T-helper 1 cell (primary cell): ENCODE measurements at regions not wholly inside any gene's neighbourhood (a gene's known extent, or its start where the extent isn't known, plus 50 kb on each side); places are given as distances from the start of the nearest gene placed in this dataset.
"Not testable (repeated sequence)": the region's sequence is repeated elsewhere in the genome, so short reads cannot be mapped to it uniquely, and the experiment has no call there.

ENCODE experiments used
- DNase-seq, 5 donors: peaks; one replicate each; pipeline ENCODE4 v3.0.0-alpha.2; 2012 to 2020

- no peak for DNase-seq
Observed at GRCh38 chr3:126292318-126293070, 64.7 kb downstream of the KLF15 start.

- DNase-seq = no peak
Observed at GRCh38 chr3:126291537-126291936, 65.7 kb downstream of the KLF15 start.

- DNase-seq = no peak
Observed at GRCh38 chr3:126291061-126291460, 66.1 kb downstream of the KLF15 start.

- no peak for DNase-seq
Observed at GRCh38 chr3:126290325-126290724, 66.9 kb downstream of the KLF15 start.

- no peak for DNase-seq
Observed at GRCh38 chr3:126289096-126289495, 68.1 kb downstream of the KLF15 start.

GRCh38 chr3:126288314-126288713 lies 68.9 kb downstream of the KLF15 start:
- DNase-seq = no peak

GRCh38 chr3:126287536-126288241 lies 69.5 kb downstream of the KLF15 start:
- no peak for DNase-seq

GRCh38 chr3:126287171-126287535 lies 70.1 kb downstream of the KLF15 start:
- no peak for DNase-seq

- no peak for DNase-seq
Observed at GRCh38 chr3:126285369-126285768, 71.8 kb downstream of the KLF15 start.

- no peak for DNase-seq
Observed at GRCh38 chr3:126284258-126284904, 72.8 kb downstream of the KLF15 start.

- not testable (repeated sequence) for DNase-seq
Observed at GRCh38 chr3:126283651-126284050, 73.6 kb downstream of the KLF15 start.

GRCh38 chr3:126279853-126280252 lies 77.4 kb downstream of the KLF15 start:
- DNase-seq = no peak

GRCh38 chr3:126277629-126278378 lies 79.4 kb downstream of the KLF15 start:
- DNase-seq = no peak

- DNase-seq = no peak
Observed at GRCh38 chr3:126275620-126275904, 81.6 kb downstream of the KLF15 start.

GRCh38 chr3:126274735-126275619 lies 82.2 kb downstream of the KLF15 start:
- no peak for DNase-seq

- no peak for DNase-seq
Observed at GRCh38 chr3:126270145-126270811, 86.9 kb downstream of the KLF15 start.

GRCh38 chr3:126269354-126269753 lies 87.9 kb downstream of the KLF15 start:
- DNase-seq = no peak

GRCh38 chr3:126268866-126269265 lies 88.3 kb downstream of the KLF15 start:
- DNase-seq = no peak

- no peak for DNase-seq
Observed at GRCh38 chr3:126267976-126268615, 87.7 kb upstream of the ALDH1L1 start.

GRCh38 chr3:126267169-126267975 lies 87.0 kb upstream of the ALDH1L1 start:
- DNase-seq = no peak

- no peak for DNase-seq
Observed at GRCh38 chr3:126266850-126267168, 86.4 kb upstream of the ALDH1L1 start.
